H1 (cell line): ENCODE measurements at regions not wholly inside any gene's neighbourhood (a gene's known extent, or its start where the extent isn't known, plus 50 kb on each side); places are given as distances from the start of the nearest gene placed in this dataset.

Experiments
- CTCF ChIA-PET: fragments of 300-600 bp; sonication (Branson Sonifier 250); formaldehyde crosslinking; loops from one replicate; lab custom pipeline; 2021; ENCODE audit not compliant: partially characterized antibody; lab: Charles Lee
- POLR2A ChIA-PET: fragments of 300-600 bp; sonication (Branson Sonifier 250); formaldehyde crosslinking; loops from one replicate; lab custom pipeline; 2021; ENCODE audit warnings: inconsistent platforms; ENCODE audit not compliant: partially characterized antibody; lab: Charles Lee
- DNase-seq, 2 experiments: peaks; one replicate each; pipeline versions ENCODE4 v3.0.0 to v3.0.0-alpha.2; 2010 to 2022; ENCODE audit warnings: low spot score in 2 of 2, low read depth in 1 of 2, mixed read lengths in 1 of 2
- FAIRE-seq: peaks from 2 replicates; lab custom pipeline; 2011; peaks lifted over from hg19 to GRCh38; lab: Jason Lieb, UNC
- H2AFZ ChIP-seq: 2 replicates; pipeline ENCODE4 v1.8.1; 2012; ENCODE audit warnings: low read length, inconsistent platforms
- H2AK5ac ChIP-seq: 2 replicates; pipeline ENCODE4 v1.6.1; 2013; ENCODE audit warnings: low read depth, low read length
- H2BK120ac ChIP-seq: replicated peaks from 2 replicates; pipeline ENCODE3; 2013; ENCODE audit warnings: low read depth, low read length, inconsistent platforms
- H2BK12ac ChIP-seq: 2 replicates; pipeline ENCODE4 v1.6.1; 2013; ENCODE audit warnings: low read depth, low read length
- H2BK15ac ChIP-seq: 2 replicates; pipeline ENCODE4 v1.6.1; 2013; ENCODE audit warnings: low read length
- H2BK20ac ChIP-seq: 2 replicates; pipeline ENCODE4 v1.6.1; 2013; ENCODE audit warnings: low read length
- H2BK5ac ChIP-seq: 2 replicates; pipeline ENCODE4 v1.6.1; 2013; ENCODE audit warnings: low read depth, low read length
- H3K14ac ChIP-seq: 2 replicates; pipeline ENCODE4 v1.6.1; 2013; ENCODE audit warnings: inconsistent platforms; ENCODE audit not compliant: insufficient read length
- H3K18ac ChIP-seq: 2 replicates; pipeline ENCODE4 v1.6.1; 2013; ENCODE audit warnings: low read length; ENCODE audit errors: extremely low read depth
- H3K23ac ChIP-seq: 2 replicates; pipeline ENCODE4 v1.6.1; 2013; ENCODE audit warnings: inconsistent platforms; ENCODE audit not compliant: insufficient read length
- H3K23me2 ChIP-seq: 2 replicates; pipeline ENCODE4 v1.6.1; 2013; ENCODE audit warnings: low read depth, low read length
- H3K27ac ChIP-seq: 2 replicates; pipeline ENCODE4 v1.6.1; 2011; ENCODE audit warnings: low read depth, low read length, inconsistent platforms
- H3K27me3 ChIP-seq, 4 experiments: replicated peaks in 1 of 4; 1 replicate in 1 of 4; 2 replicates in 3 of 4; pipeline versions ENCODE4 v1.6.1 to v1.8.1; 2011 to 2013; ENCODE audit warnings: low read length in 3 of 4, mild to moderate bottlenecking in 3 of 4, inconsistent platforms in 2 of 4, mixed read lengths in 2 of 4, moderate library complexity in 1 of 4; ENCODE audit not compliant: control insufficient read depth in 3 of 4, insufficient read depth in 3 of 4; ENCODE audit errors: extremely low read depth in 1 of 4
- H3K36me3 ChIP-seq, 4 experiments: 2 replicates each; pipeline versions ENCODE4 v1.6.1 to v1.8.1; 2011 to 2013; ENCODE audit warnings: mild to moderate bottlenecking in 4 of 4, low read length in 3 of 4, moderate library complexity in 2 of 4, control low read depth in 1 of 4, inconsistent platforms in 1 of 4; ENCODE audit not compliant: insufficient read depth in 4 of 4, control insufficient read depth in 2 of 4
- H3K4ac ChIP-seq: replicated peaks from 2 replicates; pipeline ENCODE3; 2013; ENCODE audit warnings: low read length, low read depth, mixed read lengths, inconsistent platforms; ENCODE audit not compliant: insufficient read length
- H3K4me1 ChIP-seq, 4 experiments: replicated peaks in 1 of 4; 1 replicate in 1 of 4; 2 replicates in 3 of 4; pipeline versions ENCODE4 v1.6.1 to v1.8.1; 2011 to 2013; ENCODE audit warnings: low read length in 3 of 4, inconsistent platforms in 2 of 4, mixed read lengths in 1 of 4; ENCODE audit not compliant: insufficient read depth in 4 of 4, control insufficient read depth in 3 of 4
- H3K4me2 ChIP-seq, 2 experiments: 2 replicates each; pipeline versions ENCODE4 v1.6.1 to v1.8.1; 2011 to 2013; ENCODE audit warnings: low read depth in 2 of 2, low read length in 2 of 2, control low read depth in 1 of 2, inconsistent platforms in 1 of 2, mild to moderate bottlenecking in 1 of 2; ENCODE audit not compliant: insufficient read depth in 1 of 2
- H3K4me3 ChIP-seq, 4 experiments: fragments of 200-600, 300-600 bp in 1 of 4; sonication (generic), shearing (Covaris generic), sonication (Bioruptor Twin) in 1 of 4; 2 replicates each; pipeline versions ENCODE4 v1.5.1 to v1.8.1; 2011 to 2016; ENCODE audit warnings: low read length in 4 of 4, low read depth in 3 of 4, control low read depth in 2 of 4, inconsistent platforms in 2 of 4, mild to moderate bottlenecking in 2 of 4, mixed read lengths in 1 of 4, moderate library complexity in 1 of 4; ENCODE audit not compliant: insufficient read depth in 2 of 4; ENCODE audit errors: extremely low read depth in 1 of 4
- H3K56ac ChIP-seq: replicated peaks from 2 replicates; pipeline ENCODE3; 2013; ENCODE audit warnings: low read depth, mild to moderate bottlenecking, mixed read lengths, low read length, inconsistent platforms; ENCODE audit not compliant: insufficient read length
- H3K79me1 ChIP-seq: 2 replicates; pipeline ENCODE4 v1.6.1; 2013; ENCODE audit warnings: low read depth, low read length, control low read depth
- H3K79me2 ChIP-seq, 2 experiments: 2 replicates each; pipeline versions ENCODE4 v1.6.1 to v1.8.1; 2012 to 2013; ENCODE audit warnings: low read length in 2 of 2, mild to moderate bottlenecking in 2 of 2, inconsistent platforms in 1 of 2; ENCODE audit not compliant: insufficient read depth in 2 of 2, control insufficient read depth in 1 of 2
- H3K9ac ChIP-seq, 4 experiments: replicated peaks in 1 of 4; 1 replicate in 1 of 4; 2 replicates in 3 of 4; pipeline versions ENCODE4 v1.6.1 to v1.8.1; 2011 to 2013; ENCODE audit warnings: low read depth in 3 of 4, low read length in 3 of 4, control low read depth in 2 of 4, mild to moderate bottlenecking in 2 of 4, moderate library complexity in 2 of 4, inconsistent platforms in 1 of 4; ENCODE audit errors: extremely low read depth in 1 of 4
- H3K9me3 ChIP-seq, 2 experiments: 2 replicates each; pipeline versions ENCODE4 v1.6.1 to v1.8.1; 2012 to 2013; ENCODE audit warnings: mild to moderate bottlenecking in 2 of 2, moderate library complexity in 2 of 2, control low read depth in 1 of 2, inconsistent platforms in 1 of 2, low read depth in 1 of 2, low read length in 1 of 2, mixed read lengths in 1 of 2; ENCODE audit not compliant: insufficient read depth in 2 of 2
- H4K20me1 ChIP-seq, 2 experiments: replicated peaks in 1 of 2; 2 replicates each; pipeline versions ENCODE3 to v1.8.1; 2011 to 2013; ENCODE audit warnings: inconsistent platforms in 2 of 2, low read length in 2 of 2, mild to moderate bottlenecking in 1 of 2; ENCODE audit not compliant: insufficient read depth in 2 of 2, control insufficient read depth in 1 of 2
- H4K5ac ChIP-seq: 2 replicates; pipeline ENCODE4 v1.6.1; 2013; ENCODE audit warnings: low read length, low read depth, mixed read lengths, inconsistent platforms; ENCODE audit not compliant: insufficient read length
- H4K8ac ChIP-seq: 2 replicates; pipeline ENCODE4 v1.8.0; 2013; ENCODE audit warnings: mild to moderate bottlenecking, moderate library complexity, low read length, inconsistent platforms; ENCODE audit not compliant: insufficient read depth; ENCODE audit errors: extremely low read depth
- H4K91ac ChIP-seq: replicated peaks from 2 replicates; pipeline ENCODE3; 2013; ENCODE audit warnings: low read length, mixed read lengths, inconsistent platforms; ENCODE audit not compliant: insufficient read length
- CTCF ChIP-seq, 3 experiments: IDR thresholded peaks; 1 replicate in 2 of 3; 2 replicates in 1 of 3; pipeline versions ENCODE4 v1.5.1 to v1.6.1; 2011; ENCODE audit warnings: low read length in 3 of 3, mild to moderate bottlenecking in 3 of 3, inconsistent platforms in 2 of 3, low read depth in 1 of 3, moderate library complexity in 1 of 3; ENCODE audit not compliant: insufficient read depth in 1 of 3; ENCODE audit errors: control extremely low read depth in 1 of 3
- E2F6 ChIP-seq: IDR thresholded peaks from 2 replicates; pipeline ENCODE4 v1.6.1; 2012; ENCODE audit warnings: inconsistent platforms
- GABPA ChIP-seq: IDR thresholded peaks from 2 replicates; pipeline ENCODE4 v1.6.1; 2011; ENCODE audit warnings: mild to moderate bottlenecking, low read length, moderate library complexity, borderline replicate concordance; ENCODE audit not compliant: insufficient read depth
- JUND ChIP-seq: IDR thresholded peaks from 2 replicates; pipeline ENCODE4 v1.6.1; 2011; ENCODE audit warnings: mild to moderate bottlenecking, improper control_type of control experiment, low read length
- MAFK ChIP-seq: IDR thresholded peaks from 2 replicates; pipeline ENCODE4 v1.6.1; 2012; ENCODE audit warnings: low read depth, mild to moderate bottlenecking, improper control_type of control experiment, low read length
- POLR2AphosphoS5 ChIP-seq: IDR thresholded peaks from 2 replicates; pipeline ENCODE4 v1.6.1; 2011; ENCODE audit warnings: low read depth, low read length
- RNF2 ChIP-seq: fragments of 200-900, 300-1000 bp; sonication (generic); IDR thresholded peaks from 2 replicates; pipeline ENCODE4 v1.7.1; 2016; ENCODE audit warnings: borderline replicate concordance, low read depth, mild to moderate bottlenecking, antibody characterized with exemption, low read length; ENCODE audit not compliant: poor library complexity, severe bottlenecking; ENCODE audit errors: missing control alignments
- TAF1 ChIP-seq: IDR thresholded peaks from 2 replicates; pipeline ENCODE4 v1.6.1; 2011; ENCODE audit warnings: mild to moderate bottlenecking, low read depth, low read length
- TCF12 ChIP-seq: IDR thresholded peaks from 2 replicates; pipeline ENCODE4 v1.6.1; 2011; ENCODE audit warnings: low read depth, mild to moderate bottlenecking, low read length
- WGBS, 2 experiments: shearing (Covaris generic) in 1 of 2; methylation state at CpG; one replicate each; pipeline versions ENCODE4 v1.1.6 to v1.1.7; 2013 to 2015; ENCODE audit warnings: low lambda C conversion rate in 2 of 2, mixed read lengths in 2 of 2, inconsistent platforms in 1 of 2, low coverage in 1 of 2, missing lambda C conversion rate in 1 of 2; ENCODE audit not compliant: insufficient replicate concordance in 2 of 2, insufficient coverage in 1 of 2, insufficient read length in 1 of 2; ENCODE audit errors: extremely low coverage in 1 of 2, missing lambda C conversion rate in 1 of 2; 5-methylcytosine and 5-hydroxymethylcytosine counted together

- Histone ChIP-seq H2BK15ac (no peak overlapping the region), H2AFZ (no peak overlapping the region), H3K27ac (no peak overlapping the region), H3K4me1 (no peaks in the 10 kb centered on the region), H3K23ac (no peak overlapping the region), H3K79me1 (no peaks in the 10 kb centered on the region), H2BK5ac (no peak overlapping the region), H4K91ac (no peak overlapping the region), H3K56ac (no peak overlapping the region), H3K4ac (no peak overlapping the region), H2BK120ac (no peak overlapping the region), H3K14ac (no peak overlapping the region), H2AK5ac (no peak overlapping the region), H3K23me2 (no peaks in the 10 kb centered on the region), H3K9me3 (no peaks in the 10 kb centered on the region), H3K36me3 (no peaks in the 10 kb centered on the region), H3K4me2 (no peak overlapping the region), H4K5ac (no peak overlapping the region), H4K8ac (no peak overlapping the region), H2BK20ac (no peak overlapping the region), H3K79me2 (no peaks in the 10 kb centered on the region), H2BK12ac (no peak overlapping the region), H3K4me3 (no peak overlapping the region), H3K9ac (no peak overlapping the region), H4K20me1 (no peaks in the 10 kb centered on the region), H3K27me3 (no peaks in the 10 kb centered on the region; a peak in 1 of 7 replicates), H3K18ac (no peak overlapping the region)
- CTCF ChIA-PET: interaction anchor here (1.4 kb wide), 1 partner anchor 9 kb away, joined by 4 read pairs; no protein-coding TSS in a partner anchor
- DNase-seq: no peak
- WGBS, 2 experiments: 72% methylated on average over 4 of the region's 4 CpGs; no CpG with 5 or more reads in 1 of the 2 experiments
- POLR2A ChIA-PET: no interaction called here
- no peak for FAIRE-seq
- TF ChIP-seq CTCF (IDR thresholded peaks at IDR 0.05; ENCODE audit: control extremely low read depth in 1 of 3, insufficient read depth in 1 of 3, low read depth in 1 of 3, low read length in 3 of 3) (no peak), TCF12 (no peak), POLR2AphosphoS5 (no peak), RNF2 (no peak), TAF1 (no peak), GABPA (no peak), MAFK (no peak), JUND (no peak), E2F6 (no peak)
These were observed 61.8 kb upstream of the PLEKHG4B start for GRCh38 chr5:30131-30530.
